ENCODE measurements at regions not wholly inside any gene's neighbourhood (a gene's known extent, or its start where the extent isn't known, plus 50 kb on each side); places are given as distances from the start of the nearest gene placed in this dataset.

DNA sequence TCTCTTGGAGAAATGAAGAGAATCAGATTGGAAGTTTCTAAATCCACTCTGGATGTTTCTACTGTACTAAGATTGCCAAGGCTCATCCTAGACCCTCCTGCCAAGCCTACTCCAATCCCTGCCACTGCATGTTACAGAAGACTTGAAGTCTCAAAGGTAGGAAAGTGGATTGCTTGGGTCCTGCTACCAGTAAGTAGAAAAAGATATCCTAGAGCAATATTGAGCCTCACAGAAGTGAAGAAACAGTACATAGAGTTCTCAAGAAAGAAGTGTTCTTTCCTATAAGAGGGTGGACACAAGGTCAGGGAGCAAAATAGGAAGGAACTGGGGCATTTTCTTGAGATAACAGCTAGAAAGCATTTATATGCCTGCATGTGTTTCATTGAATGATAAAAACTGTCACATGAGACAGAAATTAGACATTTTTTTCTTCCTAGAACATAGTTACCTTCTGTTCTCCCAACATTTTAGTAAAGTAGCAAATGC is 232.9 kb downstream of the RBM43 start:
- TF ChIP-seq EZH2 (IDR thresholded peaks at IDR 0.05; ENCODE audit: insufficient read depth, low read length), result no peak
- TF ChIP-seq, protein P1, sequence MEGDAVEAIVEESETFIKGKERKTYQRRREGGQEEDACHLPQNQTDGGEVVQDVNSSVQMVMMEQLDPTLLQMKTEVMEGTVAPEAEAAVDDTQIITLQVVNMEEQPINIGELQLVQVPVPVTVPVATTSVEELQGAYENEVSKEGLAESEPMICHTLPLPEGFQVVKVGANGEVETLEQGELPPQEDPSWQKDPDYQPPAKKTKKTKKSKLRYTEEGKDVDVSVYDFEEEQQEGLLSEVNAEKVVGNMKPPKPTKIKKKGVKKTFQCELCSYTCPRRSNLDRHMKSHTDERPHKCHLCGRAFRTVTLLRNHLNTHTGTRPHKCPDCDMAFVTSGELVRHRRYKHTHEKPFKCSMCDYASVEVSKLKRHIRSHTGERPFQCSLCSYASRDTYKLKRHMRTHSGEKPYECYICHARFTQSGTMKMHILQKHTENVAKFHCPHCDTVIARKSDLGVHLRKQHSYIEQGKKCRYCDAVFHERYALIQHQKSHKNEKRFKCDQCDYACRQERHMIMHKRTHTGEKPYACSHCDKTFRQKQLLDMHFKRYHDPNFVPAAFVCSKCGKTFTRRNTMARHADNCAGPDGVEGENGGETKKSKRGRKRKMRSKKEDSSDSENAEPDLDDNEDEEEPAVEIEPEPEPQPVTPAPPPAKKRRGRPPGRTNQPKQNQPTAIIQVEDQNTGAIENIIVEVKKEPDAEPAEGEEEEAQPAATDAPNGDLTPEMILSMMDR (IDR thresholded peaks at IDR 0.05; ENCODE audit: insufficient read depth, low read depth, low read length), result no peak

Measured in astrocyte (in vitro differentiated cells and primary cell).